GM03348 (cell line): ENCODE measurements at regions not wholly inside any gene's neighbourhood (a gene's known extent, or its start where the extent isn't known, plus 50 kb on each side); places are given as distances from the start of the nearest gene placed in this dataset.
"Not testable (repeated sequence)": the region's sequence is repeated elsewhere in the genome, so short reads cannot be mapped to it uniquely, and the experiment has no call there.

ENCODE experiments used
- DNase-seq: peaks from one replicate; pipeline ENCODE4 v3.0.0; 2012; ENCODE audit warnings: low spot score

- no peak for DNase-seq
Measured at GRCh38 chr6:27161115-27161514, 86.4 kb upstream of the PRSS16 start.

DNA sequence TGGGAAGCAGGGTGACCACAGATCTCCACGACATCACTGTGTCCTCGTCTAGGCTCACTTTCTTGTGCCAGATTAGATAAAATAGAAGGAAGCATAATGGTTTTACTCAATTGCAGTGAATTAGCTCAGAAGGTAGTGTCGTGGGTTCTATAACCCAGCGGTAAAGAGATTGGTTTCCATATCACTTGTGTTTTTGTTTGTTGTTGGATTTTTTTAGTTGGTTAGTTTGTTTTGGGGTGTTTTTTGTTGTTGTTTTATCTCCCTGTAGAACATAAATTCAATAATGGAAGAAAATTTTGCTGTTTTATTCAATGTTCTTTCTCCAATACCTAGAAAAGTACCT is 85.9 kb upstream of the PRSS16 start:
- DNase-seq = no peak

- peak; percentile 35 for DNase-seq
Measured at GRCh38 chr6:27161946-27162603, 85.4 kb upstream of the PRSS16 start.

- no peak for DNase-seq
Measured at GRCh38 chr6:27163834-27164233, 83.7 kb upstream of the PRSS16 start.

DNA sequence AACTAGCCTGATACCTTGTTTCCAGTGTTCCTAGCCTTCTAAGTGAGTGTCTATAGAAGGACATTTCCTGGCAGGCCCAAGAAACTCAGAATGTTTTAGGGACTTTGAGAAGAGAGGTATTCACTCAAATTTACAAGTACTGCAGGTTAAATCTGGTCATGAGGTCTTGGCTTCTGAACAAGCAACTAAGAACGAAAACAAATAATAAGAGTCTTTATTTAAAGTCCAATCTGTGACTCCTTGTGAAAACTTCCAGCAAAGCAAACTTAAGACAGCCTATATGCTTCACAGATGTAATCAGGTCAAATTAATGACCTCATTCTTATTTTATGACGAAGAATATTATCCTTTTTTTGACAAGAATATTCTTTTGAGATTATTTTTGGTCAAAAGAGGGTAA is 79.4 kb upstream of the PRSS16 start:
- no peak for DNase-seq

GRCh38 chr6:27168586-27169443 is 78.7 kb upstream of the PRSS16 start:
- peak; percentile 42 for DNase-seq

DNA sequence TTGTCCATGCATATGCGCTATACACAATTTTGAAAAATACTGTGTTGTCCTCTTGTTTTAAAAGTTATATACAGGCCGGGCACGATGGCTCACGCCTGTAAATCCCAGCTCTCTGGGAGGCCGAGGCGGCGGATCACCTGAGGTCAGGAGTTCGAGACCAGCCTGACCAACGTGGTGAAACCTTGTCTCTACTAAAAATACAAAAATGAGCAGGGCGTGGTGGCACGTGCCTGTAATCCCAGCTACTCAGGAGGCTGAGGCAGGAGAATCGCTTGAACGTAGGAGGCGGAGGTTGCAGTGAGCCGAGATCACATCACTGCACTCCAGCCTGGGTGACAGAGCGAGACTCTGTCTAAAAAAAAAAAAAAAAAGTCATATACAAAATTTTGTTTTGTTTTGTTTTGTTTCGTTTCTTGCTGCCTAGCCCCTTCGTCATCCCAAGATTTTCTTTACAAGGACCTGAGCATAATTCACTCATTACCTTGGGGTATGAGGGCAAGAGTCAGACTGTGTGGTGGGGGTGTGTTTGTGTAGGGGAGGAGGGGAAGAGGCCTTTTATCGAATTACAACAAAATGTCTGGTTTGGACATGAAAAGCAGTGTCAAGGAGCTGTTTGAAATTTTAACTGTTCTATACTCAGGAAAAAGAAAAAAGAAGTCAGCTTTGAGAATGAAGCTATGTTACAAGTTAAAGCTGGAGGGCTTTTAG is 74.8 kb upstream of the PRSS16 start:
- not testable (repeated sequence) for DNase-seq

DNA sequence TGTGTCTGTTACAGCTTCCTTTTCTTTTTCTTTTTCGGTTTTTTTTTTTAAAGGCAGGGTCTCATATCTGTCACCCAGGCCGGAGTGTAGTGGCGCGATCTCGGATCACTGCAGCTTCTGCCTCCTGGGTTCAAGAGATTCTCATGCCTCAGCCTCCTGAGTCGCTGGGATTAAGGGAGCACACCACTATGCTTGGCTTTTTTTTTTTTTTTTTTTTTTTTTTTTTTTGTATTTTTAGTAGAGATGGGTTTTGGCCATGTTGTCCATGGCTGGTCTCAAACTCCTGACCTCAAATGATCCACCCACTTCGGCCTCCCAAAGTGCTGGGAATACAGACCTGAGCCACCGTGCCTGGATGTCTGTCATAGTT is 74.3 kb upstream of the PRSS16 start:
- not testable (repeated sequence) for DNase-seq

DNA sequence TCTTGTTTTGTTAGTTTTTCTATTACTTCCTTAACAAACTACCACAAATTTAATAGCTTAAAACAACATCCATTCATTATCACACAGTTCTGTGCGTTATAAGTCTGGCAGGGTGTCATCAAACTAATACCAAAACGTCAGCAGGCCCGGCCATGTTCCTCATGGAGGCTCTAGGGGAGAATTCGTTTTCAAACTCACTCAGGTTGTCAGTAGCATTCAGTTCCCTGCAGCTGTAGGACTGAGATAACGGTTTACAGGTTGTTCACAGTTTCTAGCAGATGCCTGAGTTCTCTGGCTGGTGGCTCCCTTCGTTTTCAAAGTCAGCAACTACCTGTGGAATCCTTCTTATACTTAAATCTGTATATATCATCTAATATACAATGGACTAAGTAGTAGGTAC is 72.5 kb upstream of the PRSS16 start:
- DNase-seq = no peak

DNA sequence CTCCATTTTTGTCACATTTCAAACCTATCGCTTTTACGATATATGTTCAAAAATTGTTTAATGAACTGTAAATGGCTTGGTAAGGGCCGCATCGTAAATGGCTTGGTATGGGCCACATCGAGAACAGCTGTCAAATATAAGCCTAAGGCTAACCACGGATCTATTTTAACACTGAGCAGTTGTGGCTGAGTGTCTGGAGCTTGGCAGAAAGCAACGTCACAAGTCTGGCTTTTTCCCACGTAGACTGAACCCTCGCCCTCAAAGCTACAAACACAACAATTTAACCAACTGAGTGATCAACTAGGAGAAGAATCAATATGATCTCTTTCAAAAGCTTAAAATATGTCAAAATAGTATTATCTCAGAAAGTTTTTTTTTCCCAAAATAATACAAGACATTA is 71.4 kb upstream of the PRSS16 start:
- DNase-seq = no peak

GRCh38 chr6:27176523-27177484 is 70.7 kb upstream of the PRSS16 start:
- peak; percentile 56 for DNase-seq

DNA sequence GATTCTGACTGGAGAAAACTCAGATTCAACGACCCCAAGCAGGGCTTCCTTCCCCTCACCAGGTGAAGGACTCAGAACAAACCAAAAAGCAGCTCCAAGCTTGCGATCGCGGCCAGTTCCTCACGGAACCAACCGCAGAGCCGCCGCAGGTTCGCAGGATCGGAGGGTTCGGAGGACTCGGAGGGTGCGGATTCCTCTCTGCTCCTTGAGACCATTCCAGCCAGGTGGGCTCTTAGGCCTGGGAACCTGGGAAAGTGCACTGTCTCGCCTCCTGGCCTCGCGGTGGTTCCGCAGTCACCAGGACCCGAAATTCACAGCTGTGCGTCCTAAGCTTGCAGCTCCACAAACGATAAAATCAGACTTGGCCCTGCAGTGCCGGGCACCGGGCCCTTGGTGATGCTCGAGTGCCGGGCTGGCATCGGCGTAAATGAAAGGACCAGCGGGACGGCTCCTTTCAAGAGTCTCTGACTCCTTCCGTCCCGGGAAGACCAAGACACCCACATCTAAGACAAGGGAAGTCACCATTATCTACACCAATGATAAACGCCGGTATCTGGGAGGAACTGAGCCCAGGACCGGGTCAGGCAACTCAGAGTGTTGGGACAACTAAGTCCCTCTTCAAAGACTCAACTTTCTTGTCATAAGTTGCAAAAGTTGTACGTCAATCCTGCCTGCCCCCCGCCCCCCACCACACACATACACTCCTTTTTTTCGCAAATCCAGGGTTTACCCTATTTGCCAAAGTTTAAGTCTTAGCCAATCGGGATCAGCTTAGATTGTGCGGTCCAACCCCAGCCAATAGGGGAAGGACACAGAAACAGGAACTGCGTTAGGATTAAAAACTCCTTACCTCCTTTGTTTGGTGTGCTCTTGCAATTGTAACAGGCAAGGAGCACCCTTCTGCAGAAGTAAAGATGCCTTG is 69.8 kb upstream of the PRSS16 start:
- DNase-seq = peak; percentile 87

DNA sequence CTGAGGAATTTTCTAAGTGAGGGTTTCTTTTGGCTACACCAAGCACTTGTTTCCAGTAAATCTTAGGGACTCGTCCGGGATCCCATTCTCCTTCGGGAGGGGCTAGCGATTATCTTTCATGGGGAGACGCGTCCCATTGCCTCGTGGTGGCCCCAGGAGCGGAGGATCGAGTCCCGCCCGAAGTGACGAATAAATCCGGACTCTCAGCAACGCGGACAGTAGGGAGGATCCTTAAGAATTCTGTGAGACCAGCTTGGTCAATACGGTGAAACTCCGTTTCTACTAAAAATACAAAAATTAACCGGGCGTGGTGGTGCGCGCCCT is 69.1 kb upstream of the PRSS16 start:
- peak; percentile 53 for DNase-seq

GRCh38 chr6:27178860-27179259 is 68.6 kb upstream of the PRSS16 start:
- DNase-seq = no peak

DNA sequence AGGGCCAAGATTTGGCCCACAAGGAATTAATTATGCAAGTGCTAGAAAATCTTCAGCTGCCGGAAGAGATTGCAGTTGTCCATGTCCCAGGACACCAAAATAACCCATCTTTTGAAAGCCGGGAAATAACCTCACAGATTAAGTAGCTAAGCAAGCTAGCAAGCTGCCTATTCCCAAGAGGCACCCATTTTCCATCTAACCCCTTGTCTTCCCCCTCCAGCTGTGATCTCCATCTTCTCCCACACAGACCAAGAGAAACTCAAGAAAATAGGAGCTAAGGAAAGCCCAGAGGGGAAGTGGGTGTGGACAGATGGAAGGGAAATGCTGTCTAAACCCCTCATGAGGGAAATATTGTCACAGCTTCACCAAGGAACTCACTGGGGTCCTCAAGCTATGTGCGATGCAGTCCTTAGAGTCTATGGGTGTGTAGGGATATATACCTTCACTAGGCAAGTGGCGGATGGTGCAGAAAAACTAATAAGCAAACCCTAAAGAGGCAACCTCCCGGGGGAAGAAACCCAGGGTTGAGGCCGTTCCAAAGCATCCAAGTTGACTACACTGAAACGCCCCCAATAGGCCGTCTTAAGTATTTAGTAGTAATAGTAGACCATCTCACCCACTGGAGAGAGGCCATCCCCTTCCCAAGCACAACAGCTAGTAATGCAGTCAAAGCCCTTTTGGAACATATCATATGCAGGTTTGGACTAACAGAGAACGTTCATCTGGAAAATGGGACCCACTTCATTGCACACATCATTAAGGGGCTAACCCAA is 64.3 kb upstream of the PRSS16 start:
- no peak for DNase-seq

GRCh38 chr6:27187231-27188060 is 60.1 kb upstream of the PRSS16 start:
- DNase-seq = no peak

DNA sequence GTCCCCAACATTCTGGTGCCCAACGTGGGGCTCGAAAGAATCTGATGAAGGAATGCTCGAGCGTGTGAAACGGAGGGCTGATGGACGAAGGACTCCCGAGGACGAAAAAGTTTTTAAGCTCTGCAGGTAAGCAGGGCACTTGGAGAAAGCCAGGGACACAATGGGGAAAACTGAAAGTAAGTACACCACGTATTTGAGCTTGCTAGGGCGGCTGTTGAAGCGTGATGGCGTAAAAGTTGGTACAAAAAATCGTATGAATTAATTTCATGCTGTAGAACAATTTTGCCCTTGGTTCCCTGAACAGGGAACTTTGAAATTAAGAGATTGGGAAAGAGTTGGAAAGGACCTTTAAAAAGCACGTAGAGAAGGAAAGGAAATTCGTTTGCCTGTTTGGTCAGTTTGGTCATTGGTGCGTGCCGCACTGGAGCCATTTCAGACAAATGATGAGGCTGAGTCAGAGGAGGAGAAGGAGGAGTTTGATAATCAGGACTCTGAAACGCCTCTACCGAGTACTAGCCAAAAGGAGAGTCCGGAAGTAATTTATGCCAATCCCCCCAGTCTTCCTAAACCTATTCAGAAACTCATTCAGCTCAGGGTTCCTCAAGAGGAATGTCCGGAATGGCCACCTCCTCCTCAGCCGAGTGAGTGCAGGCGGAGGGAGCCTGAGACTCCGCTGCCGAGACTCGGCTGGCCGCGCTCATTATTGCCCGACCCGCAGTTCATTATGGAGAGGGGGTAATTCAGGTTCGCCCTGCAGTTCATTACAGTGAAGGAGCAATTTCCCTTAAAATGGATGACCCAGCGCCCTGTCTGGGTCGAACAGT is 59.2 kb upstream of the PRSS16 start:
- peak; percentile 71 for DNase-seq

GRCh38 chr6:27188885-27189418 is 58.5 kb upstream of the PRSS16 start:
- peak; percentile 75 for DNase-seq
